GM12878 (cell line): ENCODE measurements at regions not wholly inside any gene's neighbourhood (a gene's known extent, or its start where the extent isn't known, plus 50 kb on each side); places are given as distances from the start of the nearest gene placed in this dataset.

Experiments
- ATAC-seq: fragments of 200-7000 bp; cut with Tn5 transposase; 3 replicates; pipeline ENCODE4 v1.9.1; 2020; ENCODE audit warnings: mild to moderate bottlenecking, moderate library complexity
- BruUV-seq: library from RNA; stranded (reverse); fragments of 400-500 nt; replicated peaks from 2 replicates; lab custom pipeline; 2021; lab: Mats Ljungman, UMichigan
- CTCF ChIA-PET: fragments of 300-600 bp; sonication (Branson Sonifier 250); formaldehyde crosslinking; extraction: SDS; loops from one replicate; lab custom pipeline; 2021; ENCODE audit warnings: inconsistent platforms; lab: Yijun Ruan, JAX
- POLR2A ChIA-PET: fragments of 350-600 bp; formaldehyde crosslinking; extraction: SDS; loops from one replicate; lab custom pipeline; 2021; ENCODE audit warnings: inconsistent platforms; lab: Charles Lee
- RAD21 ChIA-PET: fragments of 300-600 bp; sonication (Branson Sonifier 250); formaldehyde crosslinking; loops from one replicate; lab custom pipeline; 2023; ENCODE audit warnings: antibody characterized with exemption; ENCODE audit not compliant: unreplicated experiment; lab: Charles Lee
- SMC1A ChIA-PET: fragments of 300-600 bp; sonication (Branson Sonifier 250); formaldehyde crosslinking; loops from one replicate; lab custom pipeline; 2023; ENCODE audit not compliant: unreplicated experiment, uncharacterized antibody; lab: Charles Lee
- DNase-seq: peaks from one replicate; pipeline ENCODE4 v3.0.0-alpha.2; 2011; ENCODE audit warnings: low read depth, low spot score
- FAIRE-seq: peaks from 3 replicates; lab custom pipeline; 2011; peaks lifted over from hg19 to GRCh38; lab: Jason Lieb, UNC
- H2AFZ ChIP-seq: 2 replicates; pipeline ENCODE4 v1.6.0; 2011; ENCODE audit warnings: low read depth, low read length, control low read depth; ENCODE audit not compliant: control insufficient read depth
- H3K27ac ChIP-seq: 2 replicates; pipeline ENCODE4 v1.5.1; 2011; ENCODE audit warnings: control low read depth; ENCODE audit not compliant: control insufficient read depth, insufficient read depth
- H3K27me3 ChIP-seq, 2 experiments: replicated peaks in 1 of 2; 2 replicates each; pipeline versions ENCODE4 v1.6.0 to v1.6.1; 2011; ENCODE audit warnings: low read length in 1 of 2; ENCODE audit not compliant: control insufficient read depth in 2 of 2, insufficient read depth in 2 of 2
- H3K36me3 ChIP-seq, 2 experiments: 2 replicates each; pipeline ENCODE4 v1.5.1; 2011; ENCODE audit warnings: low read length in 1 of 2; ENCODE audit not compliant: control insufficient read depth in 2 of 2, insufficient read depth in 2 of 2
- H3K4me1 ChIP-seq: 2 replicates; pipeline ENCODE4 v1.6.1; 2011; ENCODE audit warnings: mild to moderate bottlenecking, low read length, moderate library complexity, mixed read lengths; ENCODE audit not compliant: control insufficient read depth, insufficient read depth
- H3K4me2 ChIP-seq: 2 replicates; pipeline ENCODE4 v1.6.0; 2011; ENCODE audit warnings: control low read depth; ENCODE audit not compliant: control insufficient read depth, insufficient read depth
- H3K4me3 ChIP-seq: fragments of 200-600 bp; sonication (generic); 2 replicates; pipeline ENCODE4 v1.5.1; 2016
- H3K79me2 ChIP-seq: 2 replicates; pipeline ENCODE4 v1.6.0; 2011; ENCODE audit warnings: low read length; ENCODE audit not compliant: control insufficient read depth, insufficient read depth
- H3K9ac ChIP-seq: 2 replicates; pipeline ENCODE4 v1.8.0; 2011; ENCODE audit warnings: low read length, control low read depth, mixed read lengths; ENCODE audit not compliant: control insufficient read depth, insufficient read depth
- H3K9me3 ChIP-seq: replicated peaks from 3 replicates; pipeline ENCODE4 v1.5.1; 2011; ENCODE audit warnings: mild to moderate bottlenecking, low read length; ENCODE audit not compliant: control insufficient read depth, insufficient read depth
- H4K20me1 ChIP-seq: 2 replicates; pipeline ENCODE4 v1.6.0; 2011; ENCODE audit not compliant: control insufficient read depth, insufficient read depth
- ATF7 ChIP-seq: fragments of 450-650 bp; IDR thresholded peaks from 2 replicates; pipeline ENCODE4 v1.6.1; 2016; ENCODE audit warnings: low read depth, mild to moderate bottlenecking
- CHD1 ChIP-seq: IDR thresholded peaks from 2 replicates; pipeline ENCODE4 v1.6.1; 2012; ENCODE audit warnings: low read depth, low read length, improper control_type of control experiment
- ESRRA ChIP-seq: IDR thresholded peaks from 2 replicates; pipeline ENCODE4 v1.6.1; 2012; ENCODE audit warnings: mild to moderate bottlenecking, low read length, improper control_type of control experiment
- GABPA ChIP-seq: IDR thresholded peaks from 2 replicates; pipeline ENCODE4 v1.6.1; 2014; ENCODE audit warnings: antibody characterized with exemption, low read depth, mild to moderate bottlenecking, inconsistent platforms
- IKZF2 ChIP-seq, 2 experiments: fragments of 450-650 bp; IDR thresholded peaks; 2 replicates each; pipeline ENCODE4 v1.6.1; 2017; ENCODE audit warnings: mild to moderate bottlenecking in 2 of 2, moderate library complexity in 2 of 2
- MEF2B ChIP-seq: fragments of 450-650 bp; IDR thresholded peaks from 2 replicates; pipeline ENCODE4 v1.6.1; 2018; ENCODE audit warnings: mild to moderate bottlenecking, moderate library complexity; ENCODE audit not compliant: partially characterized antibody, poor library complexity, severe bottlenecking
- NR2F1 ChIP-seq: fragments of 450-650 bp; conservative IDR thresholded peaks from 2 replicates; pipeline ENCODE4 v1.6.1; 2017; ENCODE audit warnings: mild to moderate bottlenecking
- POLR2AphosphoS2 ChIP-seq: IDR thresholded peaks from 2 replicates; pipeline ENCODE4 v1.6.1; 2011; ENCODE audit warnings: low read depth, mild to moderate bottlenecking, low read length, improper control_type of control experiment, moderate library complexity
- RAD21 ChIP-seq: IDR thresholded peaks from 2 replicates; pipeline ENCODE4 v1.6.1; 2011; ENCODE audit warnings: mild to moderate bottlenecking, low read depth, low read length, moderate library complexity; ENCODE audit not compliant: insufficient read depth
- RUNX3 ChIP-seq: IDR thresholded peaks from 2 replicates; pipeline ENCODE4 v1.6.1; 2012; ENCODE audit warnings: low read length, inconsistent platforms
- SRF ChIP-seq, 2 experiments: IDR thresholded peaks; 2 replicates each; pipeline ENCODE4 v1.6.1; 2011; ENCODE audit warnings: low read depth in 2 of 2, low read length in 2 of 2, mild to moderate bottlenecking in 1 of 2, moderate library complexity in 1 of 2
- USF2 ChIP-seq: IDR thresholded peaks from 2 replicates; pipeline ENCODE4 v1.6.1; 2011; ENCODE audit warnings: low read depth, low read length, improper control_type of control experiment, borderline replicate concordance
- YY1 ChIP-seq: IDR thresholded peaks from 2 replicates; pipeline ENCODE4 v1.6.1; 2011; ENCODE audit warnings: low read depth, mild to moderate bottlenecking, low read length
- ZBTB33 ChIP-seq: fragments of 450-650 bp; IDR thresholded peaks from 2 replicates; pipeline ENCODE4 v1.6.1; 2017; ENCODE audit warnings: mild to moderate bottlenecking
- WGBS: methylation state at CpG from one replicate; pipeline ENCODE4 v1.1.6; 2016; ENCODE audit warnings: low lambda C conversion rate; ENCODE audit not compliant: insufficient replicate concordance, insufficient coverage; ENCODE audit errors: missing lambda C conversion rate; 5-methylcytosine and 5-hydroxymethylcytosine counted together
- in situ Hi-C: fragments of 300-500 bp; cut with MboI; formaldehyde crosslinking; loops from 9 replicates; pipeline ENCODE4 v1.14.3; 2018; ENCODE audit warnings: mixed read lengths
- intact Hi-C: fragments of 100-400 bp; cut with micrococcal nuclease; formaldehyde crosslinking; loops from one replicate; pipeline ENCODE4 v1.14.2; 2022; ENCODE audit not compliant: unreplicated experiment

DNA sequence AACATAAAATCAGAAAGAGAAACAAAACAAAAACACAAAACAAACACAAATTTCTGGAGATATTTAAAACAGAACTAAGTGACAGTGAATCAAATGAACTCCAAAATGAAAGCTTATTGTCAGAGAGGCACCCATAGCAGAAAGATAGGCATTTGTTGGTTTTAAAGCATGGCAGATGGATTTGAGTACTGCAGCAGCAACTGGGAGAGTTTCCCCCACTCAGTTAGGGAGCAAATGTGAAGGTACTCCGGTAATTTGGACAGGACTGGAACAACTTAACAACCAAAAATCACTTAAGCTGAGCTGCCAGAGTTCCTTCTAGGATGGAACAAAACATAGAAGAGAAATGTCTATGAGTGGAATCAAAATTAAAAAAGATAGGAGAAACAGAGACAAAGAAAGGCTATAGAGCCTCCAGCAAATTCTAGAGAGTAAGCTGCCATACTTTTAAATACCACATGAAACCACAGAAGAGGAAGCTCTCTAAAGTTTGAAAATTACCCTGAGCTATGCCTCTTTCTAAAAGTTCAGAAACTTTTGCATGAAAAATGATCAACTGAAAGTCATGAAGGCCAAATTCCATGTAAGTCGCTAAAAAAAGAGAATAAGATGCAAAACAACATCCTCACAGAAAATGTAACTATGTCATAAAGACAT is 1248.3 kb upstream of the USP15 start:
- Histone ChIP-seq H3K4me1 (no peaks in the 10 kb centered on the region), H3K27me3 (no peaks in the 10 kb centered on the region), H3K4me2 (no peak overlapping the region), H3K9me3 (no peaks in the 10 kb centered on the region), H2AFZ (no peak overlapping the region), H3K36me3 (no peaks in the 10 kb centered on the region), H3K27ac (no peak overlapping the region), H3K9ac (no peak overlapping the region), H4K20me1 (no peaks in the 10 kb centered on the region), H3K4me3 (no peak overlapping the region), H3K79me2 (no peaks in the 10 kb centered on the region)
- in situ Hi-C loops (no loop called here), intact Hi-C loops (no loop called here)
- ATAC-seq = peak; percentile 96
- no peak for DNase-seq
- FAIRE-seq = no peak
- SMC1A ChIA-PET = interaction anchor here (0.6 to 1.5 kb wide), 8 partner anchors 10 to 87 kb away, joined by 3 to 7 read pairs (median 5); no protein-coding TSS in a partner anchor
- CTCF ChIA-PET = interaction anchor here (1.1 kb wide), 1 partner anchor 181 kb away, joined by 3 read pairs; no protein-coding TSS in a partner anchor
- POLR2A ChIA-PET = interaction anchor here (0.6 to 0.8 kb wide), 2 partner anchors 9 to 26 kb away, joined by 3 read pairs; no protein-coding TSS in a partner anchor
- RAD21 ChIA-PET = interaction anchor here (0.6 to 1.7 kb wide), 2 partner anchors 11 to 121 kb away, joined by 4 read pairs; no protein-coding TSS in a partner anchor
- BruUV-seq = no TSS peak
- 3% methylated on average over 2 of the region's 2 CpGs for WGBS
- TF ChIP-seq RUNX3 (peak; percentile 34; the same call in 1 of the 2 replicates), YY1 (no peak)
- TF ChIP-seq, all 136 proteins: peak for 1

- Histone ChIP-seq H3K79me2 (no peaks in the 10 kb centered on the region), H3K4me2 (no peak overlapping the region), H2AFZ (no peak overlapping the region), H3K9ac (no peak overlapping the region), H3K27me3 (no peaks in the 10 kb centered on the region), H3K4me1 (no peaks in the 10 kb centered on the region), H3K27ac (no peak overlapping the region), H4K20me1 (no peaks in the 10 kb centered on the region), H3K36me3 (no peaks in the 10 kb centered on the region), H3K9me3 (no peaks in the 10 kb centered on the region; the same call in 2 of the 3 replicates), H3K4me3 (no peak overlapping the region)
- CTCF ChIA-PET = interaction anchor here (1.0 to 1.2 kb wide), 2 partner anchors 40 to 92 kb away, joined by 3 to 4 read pairs; no protein-coding TSS in a partner anchor
- RAD21 ChIA-PET = interaction anchor here (0.7 to 1.0 kb wide), 2 partner anchors 42 to 50 kb away, joined by 3 read pairs; no protein-coding TSS in a partner anchor
- intact Hi-C loops (no loop called here), in situ Hi-C loops (no loop called here)
- no peak for FAIRE-seq
- SMC1A ChIA-PET = interaction anchor here (1.0 to 1.7 kb wide), 5 partner anchors 8 to 35 kb away, joined by 3 to 12 read pairs (median 4); no protein-coding TSS in a partner anchor
- POLR2A ChIA-PET = interaction anchor here (0.7 kb wide), 1 partner anchor 88 kb away, joined by 3 read pairs; no protein-coding TSS in a partner anchor
- ATAC-seq = peak; percentile 97
- no TSS peak for BruUV-seq
- no peak for DNase-seq
- TF ChIP-seq GABPA = no peak
- no peak for TF ChIP-seq POLR2AphosphoS2
- TF ChIP-seq MEF2B = peak; percentile 18
- TF ChIP-seq USF2 = no peak
- no peak for TF ChIP-seq ESRRA
- no peak for TF ChIP-seq CHD1
- no peak for TF ChIP-seq RAD21
- TF ChIP-seq ATF7 = peak; percentile 30; the same call in 1 of the 2 replicates
- TF ChIP-seq NR2F1 = peak; percentile 95
- TF ChIP-seq ZBTB33 = no peak
- TF ChIP-seq IKZF2 (IDR thresholded peaks at IDR 0.05) = no peak; a peak in 1 of 4 replicates
- no peak for TF ChIP-seq SRF (IDR thresholded peaks at IDR 0.05; ENCODE audit: low read depth in 2 of 2, low read length in 2 of 2)
These were observed 1241.6 kb upstream of the USP15 start for GRCh38 chr12:61018571-61018970.
